T-cell (primary cell): ENCODE measurements at regions not wholly inside any gene's neighbourhood (a gene's known extent, or its start where the extent isn't known, plus 50 kb on each side); places are given as distances from the start of the nearest gene placed in this dataset.
"Not testable (repeated sequence)": the region's sequence is repeated elsewhere in the genome, so short reads cannot be mapped to it uniquely, and the experiment has no call there.

Source experiments
- ATAC-seq, 4 experiments: fragments of 200-7000 bp in 3 of 4; fragments of 150-1000 bp in 1 of 4; cut with Tn5 transposase; replicated peaks in 1 of 4; 1 replicate in 3 of 4; 2 replicates in 1 of 4; pipeline ENCODE4 v1.10.0; 2021; ENCODE audit warnings: moderate library complexity in 3 of 4, mild to moderate bottlenecking in 2 of 4, moderate number of reproducible peaks in 1 of 4
- CTCF ChIA-PET, 2 donors: fragments of 300-600 bp; sonication (Branson Sonifier 250); formaldehyde crosslinking; loops; one replicate each; lab custom pipeline; 2022; ENCODE audit warnings: antibody characterized with exemption in 2 of 2; lab: Charles Lee
- POLR2A ChIA-PET, 2 donors: fragments of 300-600 bp; sonication (Branson Sonifier 250); formaldehyde crosslinking; loops; one replicate each; lab custom pipeline; 2022; ENCODE audit warnings: antibody characterized with exemption in 2 of 2; lab: Charles Lee
- DNase-seq, 35 experiments: peaks; one replicate each; pipeline versions ENCODE4 v3.0.0 to v3.0.0-alpha.2; 2013 to 2023
- H3K27ac ChIP-seq: one replicate; pipeline ENCODE4 v1.5.1; 2013; ENCODE audit warnings: low read length
- H3K27me3 ChIP-seq, 2 experiments: replicated peaks in 1 of 2; 1 replicate in 1 of 2; 2 replicates in 1 of 2; pipeline versions ENCODE4 v1.6.1 to v1.7.0; 2013; ENCODE audit warnings: low read length in 1 of 2, mixed read lengths in 1 of 2; ENCODE audit not compliant: control insufficient read depth in 2 of 2, insufficient read depth in 2 of 2; ENCODE audit errors: extremely low read depth in 1 of 2
- H3K36me3 ChIP-seq, 2 donors: 1 replicate in 1 of 2; 2 replicates in 1 of 2; pipeline versions ENCODE4 v1.6.1 to v1.7.0; 2013; ENCODE audit warnings: low read length in 1 of 2; ENCODE audit not compliant: control insufficient read depth in 2 of 2, insufficient read depth in 1 of 2; ENCODE audit errors: extremely low read depth in 1 of 2
- H3K4me1 ChIP-seq, 2 experiments: 1 replicate in 1 of 2; 2 replicates in 1 of 2; pipeline versions ENCODE4 v1.6.1 to v1.7.0; 2013; ENCODE audit warnings: low read length in 2 of 2, mixed read lengths in 1 of 2; ENCODE audit not compliant: insufficient read depth in 2 of 2, control insufficient read depth in 1 of 2; ENCODE audit errors: extremely low read depth in 1 of 2
- H3K4me3 ChIP-seq, 2 donors: 1 replicate in 1 of 2; 2 replicates in 1 of 2; pipeline versions ENCODE4 v1.5.1 to v1.7.0; 2013; ENCODE audit warnings: mild to moderate bottlenecking in 2 of 2, low read length in 1 of 2, moderate library complexity in 1 of 2; ENCODE audit not compliant: control insufficient read depth in 1 of 2; ENCODE audit errors: extremely low read depth in 1 of 2
- H3K9me3 ChIP-seq: 2 replicates; pipeline ENCODE4 v1.7.0; 2013
- H3K27ac Mint-ChIP-seq, 2 donors: one replicate each; pipeline ENCODE4 v1.8.0; 2020 to 2021; ENCODE audit warnings: mild to moderate bottlenecking in 2 of 2, mixed read lengths in 2 of 2
- H3K27me3 Mint-ChIP-seq, 2 donors: one replicate each; pipeline ENCODE4 v1.8.0; 2021 to 2022; ENCODE audit warnings: mixed read lengths in 2 of 2
- H3K36me3 Mint-ChIP-seq: one replicate; pipeline ENCODE4 v1.8.0; 2021; ENCODE audit warnings: mixed read lengths
- H3K4me1 Mint-ChIP-seq, 3 donors: one replicate each; pipeline ENCODE4 v1.8.0; 2020 to 2022; ENCODE audit warnings: mixed read lengths in 3 of 3, mild to moderate bottlenecking in 1 of 3
- H3K4me3 Mint-ChIP-seq, 3 donors: one replicate each; pipeline ENCODE4 v1.8.0; 2020 to 2022; ENCODE audit warnings: mild to moderate bottlenecking in 3 of 3, mixed read lengths in 3 of 3, moderate library complexity in 3 of 3
- H3K9me3 Mint-ChIP-seq, 3 donors: one replicate each; pipeline ENCODE4 v1.8.0; 2020 to 2022; ENCODE audit warnings: mixed read lengths in 3 of 3
- WGBS: methylation state at CpG from one replicate; pipeline ENCODE4 v1.1.5; 2013; ENCODE audit warnings: missing lambda C conversion rate; ENCODE audit not compliant: insufficient coverage; 5-methylcytosine and 5-hydroxymethylcytosine counted together

GRCh38 chr11:13136272-13136596, 127.1 kb downstream of the RASSF10 start:
- H3K27ac ChIP-seq = no peak overlapping the region
- Mint-ChIP-seq H3K4me1 (peaks cover 0 to 3% (median 0%) of the 10 kb centered on the region in 3 donors), H3K27ac (no peak overlapping the region), H3K4me3 (no peak overlapping the region), H3K27me3 (peaks cover 30 to 33% of the 10 kb centered on the region in 2 donors), H3K9me3 (peaks cover 0 to 5% (median 3%) of the 10 kb centered on the region in 3 donors), H3K36me3 (no peaks in the 10 kb centered on the region)
- ATAC-seq (no peak), DNase-seq (no peak)
- ChIA-PET POLR2A (interaction anchor here in 1 of 2 donors (0.6 kb wide), 1 partner anchor 1319 kb away, joined by 4 read pairs; no protein-coding TSS in a partner anchor), CTCF (no interaction called here)
- H3K4me1 ChIP-seq = no peaks in the 10 kb centered on the region
- WGBS = 81% methylated on average over 2 of the region's 2 CpGs
- peaks cover 0 to 12% of the 10 kb centered on the region in 2 experiments for H3K27me3 ChIP-seq
- H3K36me3 ChIP-seq = no peaks in the 10 kb centered on the region
- no peak overlapping the region for H3K4me3 ChIP-seq
- H3K9me3 ChIP-seq = no peaks in the 10 kb centered on the region

DNA sequence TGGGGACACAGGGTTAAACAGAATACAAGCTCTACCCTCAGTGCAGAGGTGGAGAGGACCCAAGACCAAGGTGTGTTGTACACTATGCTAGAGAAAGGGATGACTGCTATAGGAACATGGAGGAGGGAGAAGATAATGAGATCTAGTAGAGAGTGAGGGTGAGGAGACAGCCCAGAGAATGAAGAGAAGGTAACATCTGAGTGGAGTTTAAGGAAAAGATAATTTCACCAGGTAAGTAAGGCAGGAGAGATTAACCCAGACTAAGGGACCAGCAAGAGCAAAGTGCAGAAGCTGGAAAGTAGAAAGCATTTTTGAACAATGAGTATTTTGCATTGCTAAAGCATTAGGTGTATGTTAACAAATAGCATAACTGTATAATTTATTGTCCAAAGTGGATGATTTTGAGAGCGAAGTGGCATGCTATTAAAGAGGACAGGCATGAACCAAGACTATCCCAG, 128.8 kb downstream of the RASSF10 start:
- H3K27ac ChIP-seq = no peak overlapping the region
- no peak overlapping the region for H3K27ac Mint-ChIP-seq
- ChIA-PET CTCF (no interaction called here), POLR2A (no interaction called here)
- H3K9me3 Mint-ChIP-seq = peaks cover 0 to 3% (median 3%) of the 10 kb centered on the region in 3 donors
- H3K4me3 Mint-ChIP-seq = no peak overlapping the region
- H3K27me3 Mint-ChIP-seq = peaks cover 33 to 34% of the 10 kb centered on the region in 2 donors
- peaks cover 0 to 15% of the 10 kb centered on the region in 2 experiments for H3K27me3 ChIP-seq
- peaks cover 0 to under 1% (median 0%) of the 10 kb centered on the region in 3 donors for H3K4me1 Mint-ChIP-seq
- no peak for DNase-seq
- H3K9me3 ChIP-seq = no peaks in the 10 kb centered on the region
- no peaks in the 10 kb centered on the region for H3K4me1 ChIP-seq
- no peak overlapping the region for H3K4me3 ChIP-seq
- 100% methylated on average over 1 of the region's 1 CpG for WGBS
- H3K36me3 ChIP-seq = no peaks in the 10 kb centered on the region
- H3K36me3 Mint-ChIP-seq = no peaks in the 10 kb centered on the region
- no peak for ATAC-seq

- H3K9me3 Mint-ChIP-seq, H3K4me1 ChIP-seq, H3K27ac ChIP-seq, H3K9me3 ChIP-seq, H3K4me1 Mint-ChIP-seq, H3K4me3 ChIP-seq, H3K36me3 ChIP-seq, H3K36me3 Mint-ChIP-seq, H3K4me3 Mint-ChIP-seq, ATAC-seq, DNase-seq, CTCF ChIA-PET, H3K27ac Mint-ChIP-seq, POLR2A ChIA-PET: not testable (repeated sequence)
- WGBS = no CpG with 5 or more reads among the region's 1 CpG
- H3K27me3 ChIP-seq = peaks cover 0 to 18% of the 10 kb centered on the region in 2 experiments
- peaks cover 33 to 35% of the 10 kb centered on the region in 2 donors for H3K27me3 Mint-ChIP-seq
Observed at GRCh38 chr11:13139085-13139484, 130.0 kb downstream of the RASSF10 start.

DNA sequence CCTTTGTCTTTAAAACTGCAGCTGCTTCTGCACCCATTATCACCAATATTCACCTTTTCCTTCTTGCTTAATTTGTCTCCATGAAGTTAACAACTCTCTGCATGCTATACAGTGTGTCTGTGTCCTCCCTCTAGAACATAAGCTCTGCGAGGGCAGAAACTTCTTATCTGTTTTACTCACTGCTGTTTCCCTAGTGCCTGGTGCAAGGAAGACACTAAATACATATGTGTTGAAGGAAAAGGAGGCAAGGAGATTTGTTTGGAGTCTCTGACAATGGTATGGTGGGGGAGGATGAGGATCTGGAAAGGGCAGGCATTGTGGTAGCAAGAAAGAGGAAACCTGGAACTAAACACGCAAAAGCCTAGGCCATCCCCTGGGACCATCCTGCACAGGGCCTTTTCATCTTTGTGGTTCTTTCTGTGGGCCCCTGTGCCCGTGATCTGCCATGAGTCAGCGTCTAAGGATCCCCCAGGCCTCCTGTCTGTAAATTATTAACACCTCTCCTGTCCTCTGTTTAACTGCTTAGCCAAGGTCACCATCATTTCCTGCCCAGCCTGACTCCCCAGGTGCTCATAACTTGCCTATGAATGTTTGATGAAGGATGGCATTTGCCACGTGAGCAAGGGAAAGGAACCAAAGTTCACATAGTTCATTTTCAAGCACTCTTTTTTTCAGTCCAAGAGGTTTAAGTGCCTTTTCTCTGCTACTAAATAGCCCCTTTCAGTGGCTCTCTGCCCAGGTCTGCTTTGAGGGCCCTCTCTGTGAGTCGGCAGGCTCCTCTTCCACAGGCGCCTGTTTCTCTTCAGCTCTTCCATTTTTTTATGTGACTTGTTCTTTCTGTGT, 131.1 kb downstream of the RASSF10 start:
- ChIA-PET POLR2A (no interaction called here), CTCF (no interaction called here)
- Histone ChIP-seq H3K27ac (no peak overlapping the region), H3K36me3 (no peaks in the 10 kb centered on the region), H3K4me1 (no peaks in the 10 kb centered on the region), H3K9me3 (no peaks in the 10 kb centered on the region), H3K4me3 (no peak overlapping the region), H3K27me3 (peaks cover 0 to 18% of the 10 kb centered on the region in 2 experiments)
- DNase-seq = no peak
- Mint-ChIP-seq H3K9me3 (peaks cover 0 to 3% (median 0%) of the 10 kb centered on the region in 3 donors), H3K27ac (no peak overlapping the region), H3K36me3 (no peaks in the 10 kb centered on the region), H3K27me3 (peaks cover 31 to 33% of the 10 kb centered on the region in 2 donors), H3K4me1 (no peaks in the 10 kb centered on the region), H3K4me3 (no peak overlapping the region)
- WGBS = 54% methylated on average over 4 of the region's 7 CpGs
- ATAC-seq = no peak

GRCh38 chr11:13140873-13141655, 131.9 kb downstream of the RASSF10 start:
- peaks cover 0 to 3% (median 0%) of the 10 kb centered on the region in 3 donors for H3K9me3 Mint-ChIP-seq
- ATAC-seq = no peak
- no peak overlapping the region for H3K27ac ChIP-seq
- no peak overlapping the region for H3K4me3 ChIP-seq
- POLR2A ChIA-PET = no interaction called here
- no peaks in the 10 kb centered on the region for H3K4me1 ChIP-seq
- no peaks in the 10 kb centered on the region for H3K9me3 ChIP-seq
- H3K36me3 ChIP-seq = no peaks in the 10 kb centered on the region
- CTCF ChIA-PET = no interaction called here
- H3K36me3 Mint-ChIP-seq = no peaks in the 10 kb centered on the region
- H3K27me3 Mint-ChIP-seq = peaks cover 33 to 38% of the 10 kb centered on the region in 2 donors
- no peak for DNase-seq
- no peaks in the 10 kb centered on the region for H3K4me1 Mint-ChIP-seq
- H3K4me3 Mint-ChIP-seq = no peak overlapping the region
- H3K27me3 ChIP-seq = peaks cover 0 to 18% of the 10 kb centered on the region in 2 experiments
- 83% methylated on average over 5 of the region's 10 CpGs for WGBS
- no peak overlapping the region for H3K27ac Mint-ChIP-seq

GRCh38 chr11:13141731-13142709, 132.9 kb downstream of the RASSF10 start:
- Mint-ChIP-seq H3K9me3 (peaks cover 0 to 3% (median 0%) of the 10 kb centered on the region in 3 donors), H3K27me3 (peaks cover 27 to 32% of the 10 kb centered on the region in 2 donors), H3K4me1 (no peaks in the 10 kb centered on the region), H3K27ac (no peak overlapping the region), H3K36me3 (no peaks in the 10 kb centered on the region), H3K4me3 (no peak overlapping the region)
- Histone ChIP-seq H3K27me3 (peaks cover 0 to 18% of the 10 kb centered on the region in 2 experiments), H3K9me3 (no peaks in the 10 kb centered on the region), H3K4me3 (no peak overlapping the region), H3K4me1 (no peaks in the 10 kb centered on the region), H3K27ac (no peak overlapping the region), H3K36me3 (no peaks in the 10 kb centered on the region)
- WGBS = 73% methylated on average over 12 of the region's 27 CpGs
- CTCF ChIA-PET = no interaction called here
- POLR2A ChIA-PET = no interaction called here
- ATAC-seq (no peak), DNase-seq (no peak)
